Endothelial cell (in vitro differentiated cells): ENCODE measurements at regions not wholly inside any gene's neighbourhood (a gene's known extent, or its start where the extent isn't known, plus 50 kb on each side); places are given as distances from the start of the nearest gene placed in this dataset.
"Not testable (repeated sequence)": the region's sequence is repeated elsewhere in the genome, so short reads cannot be mapped to it uniquely, and the experiment has no call there.

Experiments
- DNase-seq: peaks from one replicate; pipeline ENCODE4 v3.0.0; 2021; ENCODE audit warnings: low spot score
- H3K27ac Mint-ChIP-seq: one replicate; pipeline ENCODE4 v1.8.0; 2021; ENCODE audit warnings: mixed read lengths, inconsistent platforms; ENCODE audit not compliant: unreplicated experiment
- H3K27me3 Mint-ChIP-seq: one replicate; pipeline ENCODE4 v1.8.0; 2021; ENCODE audit warnings: mild to moderate bottlenecking, moderate library complexity, mixed read lengths, inconsistent platforms; ENCODE audit not compliant: unreplicated experiment
- H3K36me3 Mint-ChIP-seq: one replicate; pipeline ENCODE4 v1.8.0; 2021; ENCODE audit warnings: mild to moderate bottlenecking, low read depth, mixed read lengths, inconsistent platforms; ENCODE audit not compliant: unreplicated experiment
- H3K4me1 Mint-ChIP-seq: one replicate; pipeline ENCODE4 v1.8.0; 2021; ENCODE audit warnings: mild to moderate bottlenecking, mixed read lengths, inconsistent platforms; ENCODE audit not compliant: unreplicated experiment
- H3K4me3 Mint-ChIP-seq: one replicate; pipeline ENCODE4 v1.8.0; 2021; ENCODE audit warnings: mild to moderate bottlenecking, mixed read lengths, inconsistent platforms; ENCODE audit not compliant: unreplicated experiment
- H3K9me3 Mint-ChIP-seq: one replicate; pipeline ENCODE4 v1.8.0; 2021; ENCODE audit warnings: mixed read lengths, inconsistent platforms; ENCODE audit not compliant: unreplicated experiment
- TF ChIP-seq, protein P1 (sequence below): fragments of 200-600 bp; sonication (generic); IDR thresholded peaks from one replicate; pipeline ENCODE4 v1.5.0; 2021; ENCODE audit warnings: antibody characterized with exemption; ENCODE audit not compliant: unreplicated experiment

DNA sequence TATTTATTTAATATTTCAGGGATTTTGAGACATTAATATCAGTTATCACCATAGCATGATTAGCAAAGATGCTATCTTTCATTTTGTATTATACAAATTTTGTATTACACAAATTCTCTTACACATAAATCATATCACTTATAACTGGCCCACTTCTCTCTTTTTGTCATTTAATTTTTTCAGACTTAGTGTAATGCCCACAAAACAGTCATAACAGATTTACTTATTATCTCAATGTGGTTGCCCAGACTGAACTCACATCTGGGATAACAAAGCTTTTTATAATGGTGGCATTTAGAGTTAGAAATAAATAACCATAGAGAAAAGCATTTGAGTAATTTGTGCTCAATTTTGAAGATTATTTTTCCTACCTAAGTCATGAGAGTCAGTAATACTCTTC lies 148.3 kb downstream of the TFAP2B start:
- TF ChIP-seq, protein P1, sequence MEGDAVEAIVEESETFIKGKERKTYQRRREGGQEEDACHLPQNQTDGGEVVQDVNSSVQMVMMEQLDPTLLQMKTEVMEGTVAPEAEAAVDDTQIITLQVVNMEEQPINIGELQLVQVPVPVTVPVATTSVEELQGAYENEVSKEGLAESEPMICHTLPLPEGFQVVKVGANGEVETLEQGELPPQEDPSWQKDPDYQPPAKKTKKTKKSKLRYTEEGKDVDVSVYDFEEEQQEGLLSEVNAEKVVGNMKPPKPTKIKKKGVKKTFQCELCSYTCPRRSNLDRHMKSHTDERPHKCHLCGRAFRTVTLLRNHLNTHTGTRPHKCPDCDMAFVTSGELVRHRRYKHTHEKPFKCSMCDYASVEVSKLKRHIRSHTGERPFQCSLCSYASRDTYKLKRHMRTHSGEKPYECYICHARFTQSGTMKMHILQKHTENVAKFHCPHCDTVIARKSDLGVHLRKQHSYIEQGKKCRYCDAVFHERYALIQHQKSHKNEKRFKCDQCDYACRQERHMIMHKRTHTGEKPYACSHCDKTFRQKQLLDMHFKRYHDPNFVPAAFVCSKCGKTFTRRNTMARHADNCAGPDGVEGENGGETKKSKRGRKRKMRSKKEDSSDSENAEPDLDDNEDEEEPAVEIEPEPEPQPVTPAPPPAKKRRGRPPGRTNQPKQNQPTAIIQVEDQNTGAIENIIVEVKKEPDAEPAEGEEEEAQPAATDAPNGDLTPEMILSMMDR = no peak
- DNase-seq = no peak
- no peaks in the 10 kb centered on the region for H3K9me3 Mint-ChIP-seq
- H3K4me3 Mint-ChIP-seq = no peak overlapping the region
- H3K4me1 Mint-ChIP-seq = no peaks in the 10 kb centered on the region
- no peaks in the 10 kb centered on the region for H3K36me3 Mint-ChIP-seq
- no peaks in the 10 kb centered on the region for H3K27me3 Mint-ChIP-seq
- H3K27ac Mint-ChIP-seq = no peak overlapping the region

DNA sequence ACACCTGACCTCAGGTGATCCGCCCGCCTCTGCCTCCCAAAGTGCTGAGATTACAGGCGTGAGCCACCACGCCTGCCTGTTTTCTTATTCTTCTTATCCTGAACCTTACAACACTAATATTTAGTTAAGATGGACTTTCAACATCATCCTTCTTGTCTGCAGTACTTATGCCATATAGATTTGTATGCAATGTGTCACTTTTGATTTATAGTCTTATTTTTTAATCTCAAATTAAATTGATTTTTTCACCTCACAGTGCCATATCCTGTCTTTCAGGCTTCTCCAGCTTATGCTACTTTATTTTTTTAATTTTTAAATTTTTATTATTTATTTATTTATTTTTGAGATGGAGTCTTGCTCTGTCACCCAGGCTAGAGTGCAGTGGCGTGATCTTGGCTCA lies 149.6 kb downstream of the TFAP2B start:
- not testable (repeated sequence) for DNase-seq, H3K4me3 Mint-ChIP-seq, H3K27ac Mint-ChIP-seq, H3K4me1 Mint-ChIP-seq, H3K9me3 Mint-ChIP-seq, H3K27me3 Mint-ChIP-seq, H3K36me3 Mint-ChIP-seq

DNA sequence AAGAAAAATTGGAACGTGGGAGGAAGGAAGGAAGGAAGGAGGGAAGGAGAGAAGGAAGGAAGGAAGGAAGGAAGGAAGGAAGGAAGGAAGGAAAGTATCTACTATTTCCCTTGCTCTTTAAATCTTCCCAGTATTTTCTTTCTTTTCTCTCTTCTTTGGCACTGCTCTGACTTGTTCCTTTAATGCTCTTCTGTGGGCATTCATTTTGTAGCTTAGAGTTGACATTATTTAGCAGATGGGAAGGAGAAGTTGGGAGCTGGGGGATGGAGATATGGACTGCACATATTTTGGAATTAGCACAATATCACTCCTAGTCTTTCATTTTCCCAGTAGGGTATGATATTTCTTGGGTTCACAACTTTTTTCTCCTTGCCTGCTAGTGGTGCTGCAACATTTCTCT lies 152.2 kb downstream of the TFAP2B start:
- H3K27ac Mint-ChIP-seq = no peak overlapping the region
- no peaks in the 10 kb centered on the region for H3K4me1 Mint-ChIP-seq
- no peak overlapping the region for H3K4me3 Mint-ChIP-seq
- DNase-seq = no peak
- TF ChIP-seq, protein P1 = no peak
- H3K27me3 Mint-ChIP-seq = no peaks in the 10 kb centered on the region
- H3K36me3 Mint-ChIP-seq = no peaks in the 10 kb centered on the region
- no peaks in the 10 kb centered on the region for H3K9me3 Mint-ChIP-seq

DNA sequence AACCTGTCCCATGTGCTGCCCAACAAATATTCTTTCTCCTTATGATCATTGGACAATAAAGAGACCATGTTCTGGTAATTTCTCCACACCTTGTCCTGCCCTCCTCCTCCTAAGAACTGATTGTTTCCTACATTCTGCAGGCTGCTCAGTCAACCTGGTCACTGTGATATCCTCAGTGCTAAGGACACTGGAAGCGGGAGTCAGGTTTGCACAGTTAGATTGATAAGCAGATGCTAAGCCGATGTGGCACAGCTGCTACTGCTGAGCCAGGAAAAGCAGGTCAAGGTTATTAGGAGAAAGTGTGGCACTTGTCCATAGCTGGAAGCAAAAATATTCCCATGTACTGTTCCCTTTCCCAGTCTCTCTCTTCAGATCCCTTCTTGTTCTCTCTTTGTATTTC lies 154.8 kb downstream of the TFAP2B start:
- no peaks in the 10 kb centered on the region for H3K9me3 Mint-ChIP-seq
- no peaks in the 10 kb centered on the region for H3K27me3 Mint-ChIP-seq
- no peak for DNase-seq
- H3K4me1 Mint-ChIP-seq = no peaks in the 10 kb centered on the region
- H3K4me3 Mint-ChIP-seq = no peak overlapping the region
- H3K36me3 Mint-ChIP-seq = no peaks in the 10 kb centered on the region
- TF ChIP-seq, protein P1 = no peak
- H3K27ac Mint-ChIP-seq = no peak overlapping the region

DNA sequence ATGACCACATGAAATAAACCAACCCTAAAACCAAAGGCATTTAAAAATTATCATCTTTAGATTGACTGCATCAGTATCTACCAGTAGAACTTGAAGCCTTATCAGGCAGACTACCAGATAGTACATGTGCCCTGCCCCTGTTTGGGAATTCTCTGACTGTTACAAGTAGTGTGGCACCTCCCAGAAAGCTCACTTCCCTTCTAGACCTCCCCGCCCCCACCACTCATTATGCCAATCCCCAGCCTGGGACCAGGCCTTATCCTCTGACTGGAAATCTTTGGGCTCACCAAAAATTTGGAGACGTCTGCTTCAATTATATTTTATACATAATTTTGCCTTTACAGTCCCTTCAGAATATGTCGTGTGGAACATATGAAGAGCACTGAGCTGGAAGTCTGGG lies 155.6 kb downstream of the TFAP2B start:
- Mint-ChIP-seq H3K4me1 (no peaks in the 10 kb centered on the region), H3K27ac (no peak overlapping the region)
- no peak for DNase-seq

More for the DNA sequence above, 155.6 kb downstream of the TFAP2B start:
- Mint-ChIP-seq H3K9me3 (no peaks in the 10 kb centered on the region), H3K27me3 (no peaks in the 10 kb centered on the region), H3K36me3 (no peaks in the 10 kb centered on the region), H3K4me3 (no peak overlapping the region)
- TF ChIP-seq, protein P1 = no peak
